ENCODE measurements at regions not wholly inside any gene's neighbourhood (a gene's known extent, or its start where the extent isn't known, plus 50 kb on each side); places are given as distances from the start of the nearest gene placed in this dataset.

DNA sequence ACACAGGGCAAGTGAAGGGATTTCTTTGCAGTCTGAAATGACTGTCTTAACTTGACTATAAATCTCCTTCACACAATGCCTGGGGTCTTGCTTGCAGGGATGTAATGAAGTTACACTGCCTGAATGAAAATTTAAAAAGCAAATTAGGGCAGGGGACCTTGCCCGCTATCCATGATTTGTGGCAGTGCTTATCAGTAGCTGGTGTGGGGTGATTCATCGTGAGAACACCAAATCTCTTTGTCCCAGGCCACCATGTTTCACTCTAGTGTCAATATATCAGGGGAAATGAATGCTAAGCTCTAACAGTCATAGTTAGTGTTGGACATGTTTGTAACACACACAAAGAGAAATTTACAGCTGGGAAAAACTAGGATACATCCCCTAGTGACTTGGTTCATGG, 713.7 kb upstream of the EPHA7 start:
- H3K4me3 ChIP-seq (ENCODE audit: low read depth, low read length): no peak overlapping the region
- TF ChIP-seq, protein P1, sequence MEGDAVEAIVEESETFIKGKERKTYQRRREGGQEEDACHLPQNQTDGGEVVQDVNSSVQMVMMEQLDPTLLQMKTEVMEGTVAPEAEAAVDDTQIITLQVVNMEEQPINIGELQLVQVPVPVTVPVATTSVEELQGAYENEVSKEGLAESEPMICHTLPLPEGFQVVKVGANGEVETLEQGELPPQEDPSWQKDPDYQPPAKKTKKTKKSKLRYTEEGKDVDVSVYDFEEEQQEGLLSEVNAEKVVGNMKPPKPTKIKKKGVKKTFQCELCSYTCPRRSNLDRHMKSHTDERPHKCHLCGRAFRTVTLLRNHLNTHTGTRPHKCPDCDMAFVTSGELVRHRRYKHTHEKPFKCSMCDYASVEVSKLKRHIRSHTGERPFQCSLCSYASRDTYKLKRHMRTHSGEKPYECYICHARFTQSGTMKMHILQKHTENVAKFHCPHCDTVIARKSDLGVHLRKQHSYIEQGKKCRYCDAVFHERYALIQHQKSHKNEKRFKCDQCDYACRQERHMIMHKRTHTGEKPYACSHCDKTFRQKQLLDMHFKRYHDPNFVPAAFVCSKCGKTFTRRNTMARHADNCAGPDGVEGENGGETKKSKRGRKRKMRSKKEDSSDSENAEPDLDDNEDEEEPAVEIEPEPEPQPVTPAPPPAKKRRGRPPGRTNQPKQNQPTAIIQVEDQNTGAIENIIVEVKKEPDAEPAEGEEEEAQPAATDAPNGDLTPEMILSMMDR (IDR thresholded peaks at IDR 0.05; ENCODE audit: insufficient read depth, low read depth, low read length, missing control alignments): no peak
- DNase-seq (ENCODE audit: low read depth): no peak

DNA sequence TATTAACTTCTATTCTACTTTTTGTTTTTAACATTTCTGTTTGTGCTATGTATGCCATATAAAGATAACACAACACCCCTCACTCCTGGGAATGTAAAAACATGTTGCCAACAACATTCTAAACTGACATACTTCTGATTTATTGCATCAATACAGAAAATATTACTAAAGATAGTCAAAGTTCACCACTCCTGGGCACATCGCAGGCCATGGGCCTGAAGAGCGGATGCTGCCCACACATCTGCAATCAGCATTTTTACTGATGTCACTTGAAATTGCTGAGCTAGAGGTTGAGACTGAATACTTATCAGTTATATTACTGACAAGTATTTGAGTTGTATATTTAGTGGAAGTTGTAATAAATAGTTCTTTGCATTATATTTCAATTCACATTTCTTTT, 711.9 kb upstream of the EPHA7 start:
- H3K4me3 ChIP-seq (ENCODE audit: low read depth, low read length): no peak overlapping the region
- TF ChIP-seq, protein P1 (IDR thresholded peaks at IDR 0.05; ENCODE audit: insufficient read depth, low read depth, low read length, missing control alignments): no peak
- no peak for DNase-seq (ENCODE audit: low read depth)

DNA sequence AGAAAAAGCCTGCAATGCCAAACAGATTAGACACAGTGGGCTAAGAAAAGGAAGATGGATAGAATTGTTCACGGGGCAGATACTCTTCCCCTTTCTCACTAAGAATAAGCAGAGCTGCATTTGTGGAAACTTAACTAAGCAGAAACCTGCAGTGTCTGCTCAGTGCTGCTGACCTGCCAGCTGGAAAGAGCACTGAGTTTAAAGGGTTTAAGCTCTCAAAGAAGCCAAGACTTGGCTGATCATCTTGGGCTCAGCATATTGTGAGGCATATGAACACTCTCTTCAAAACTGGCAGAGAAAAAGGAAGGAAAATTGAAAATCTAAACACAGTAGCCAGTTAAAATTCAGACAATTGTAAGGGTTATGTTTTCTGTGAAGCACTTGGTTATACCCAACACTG, 711.1 kb upstream of the EPHA7 start:
- H3K4me3 ChIP-seq (ENCODE audit: low read depth, low read length): no peak overlapping the region
- DNase-seq (ENCODE audit: low read depth): no peak
- TF ChIP-seq, protein P1 (IDR thresholded peaks at IDR 0.05; ENCODE audit: insufficient read depth, low read depth, low read length, missing control alignments): no peak

DNA sequence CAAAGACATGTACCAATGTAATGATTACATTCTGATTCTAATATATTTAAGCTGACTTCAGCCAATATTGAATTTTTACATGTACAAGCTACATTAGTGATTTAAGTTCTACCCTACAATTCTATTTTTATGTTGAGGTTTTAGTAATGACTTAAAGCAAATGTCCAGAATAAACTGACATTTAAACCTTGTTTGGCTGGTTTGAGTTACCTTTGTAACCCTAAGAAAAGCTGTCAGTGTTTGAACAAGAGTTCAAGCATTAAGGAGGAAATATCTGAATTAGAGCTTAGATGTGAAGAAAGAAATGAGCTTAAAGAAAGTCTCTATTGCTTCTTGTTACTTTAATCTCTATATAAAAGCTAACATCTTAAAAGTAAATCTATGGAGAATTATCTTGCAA, 710.6 kb upstream of the EPHA7 start:
- DNase-seq (ENCODE audit: low read depth): no peak
- TF ChIP-seq, protein P1 (IDR thresholded peaks at IDR 0.05; ENCODE audit: insufficient read depth, low read depth, low read length, missing control alignments): no peak
- H3K4me3 ChIP-seq (ENCODE audit: low read depth, low read length): no peak overlapping the region

DNA sequence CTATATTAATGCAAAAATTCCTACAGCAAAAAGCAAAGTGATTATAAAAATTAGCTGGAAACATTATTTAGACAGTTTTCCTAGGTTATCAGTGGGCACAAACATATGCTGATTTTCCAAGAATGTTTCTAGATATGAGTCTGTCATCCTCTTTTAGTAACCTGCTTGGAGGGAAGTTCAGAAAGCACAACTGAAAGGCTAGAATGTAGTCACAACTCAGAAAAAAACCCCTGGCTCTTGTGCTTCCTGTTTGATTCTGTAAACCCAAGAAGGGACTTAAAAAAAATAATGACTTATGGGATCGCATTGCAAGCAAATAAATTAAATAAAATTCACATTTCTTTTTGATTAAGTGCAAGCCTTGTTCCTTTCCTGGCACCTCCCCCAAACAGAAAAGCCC, 708.4 kb upstream of the EPHA7 start:
- TF ChIP-seq, protein P1 (IDR thresholded peaks at IDR 0.05; ENCODE audit: insufficient read depth, low read depth, low read length, missing control alignments): no peak
- peak; percentile 4 for DNase-seq (ENCODE audit: low read depth)
- H3K4me3 ChIP-seq (ENCODE audit: low read depth, low read length): no peak overlapping the region

DNA sequence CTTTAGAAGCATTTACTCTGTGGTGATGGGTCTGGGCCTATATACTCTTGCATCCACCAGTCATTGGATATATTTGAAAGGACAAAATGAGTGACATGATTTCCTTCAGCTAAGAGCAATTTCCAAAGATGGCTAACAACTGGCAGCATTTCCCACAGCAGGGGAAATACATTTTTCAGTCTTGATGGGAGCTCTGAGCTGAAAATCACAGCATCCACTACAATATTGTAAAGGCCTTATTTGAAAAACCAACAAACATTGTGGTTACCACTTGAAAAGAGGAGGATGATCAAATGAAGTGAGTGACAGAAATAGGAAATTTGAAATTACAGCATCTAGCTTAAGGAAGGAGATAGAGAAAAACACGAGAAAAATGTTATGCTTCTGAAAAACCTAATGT, 705.0 kb upstream of the EPHA7 start:
- TF ChIP-seq, protein P1 (IDR thresholded peaks at IDR 0.05; ENCODE audit: insufficient read depth, low read depth, low read length, missing control alignments): no peak
- DNase-seq (ENCODE audit: low read depth): no peak

DNA sequence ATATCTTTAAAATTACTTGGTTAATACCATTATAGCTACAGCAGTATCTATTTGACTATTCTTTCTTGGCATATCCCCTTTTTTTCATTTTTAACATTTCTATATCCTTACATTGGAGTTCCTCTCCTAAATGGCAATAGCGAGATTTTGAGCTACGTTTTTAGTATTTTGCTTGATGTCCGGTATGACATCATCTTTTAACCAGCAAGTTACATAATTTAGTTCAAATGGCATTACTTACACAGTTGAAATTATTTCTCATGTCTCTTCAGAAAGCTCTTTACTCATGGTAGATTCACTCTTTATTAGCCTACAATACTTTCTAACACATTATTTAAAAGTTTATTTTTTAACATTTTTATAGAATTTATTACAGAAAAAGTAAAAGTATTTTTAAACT, 701.7 kb upstream of the EPHA7 start:
- H3K4me3 ChIP-seq (ENCODE audit: low read depth, low read length): no peak overlapping the region
- TF ChIP-seq, protein P1 (IDR thresholded peaks at IDR 0.05; ENCODE audit: insufficient read depth, low read depth, low read length, missing control alignments): no peak
- no peak for DNase-seq (ENCODE audit: low read depth)

More for the DNA sequence above, 705.0 kb upstream of the EPHA7 start:
- no peak overlapping the region for H3K4me3 ChIP-seq (ENCODE audit: low read depth, low read length)
